Jurkat, Clone E6-1 (cell line): ENCODE measurements at regions not wholly inside any gene's neighbourhood (a gene's known extent, or its start where the extent isn't known, plus 50 kb on each side); places are given as distances from the start of the nearest gene placed in this dataset.
"Not testable (repeated sequence)": the region's sequence is repeated elsewhere in the genome, so short reads cannot be mapped to it uniquely, and the experiment has no call there.

ENCODE experiments used
- DNase-seq: peaks from one replicate; pipeline ENCODE4 v3.0.0-alpha.2; 2011; ENCODE audit warnings: low read depth, low spot score
- H3K4me3 ChIP-seq: 2 replicates; pipeline ENCODE4 v1.5.1; 2011; ENCODE audit warnings: mild to moderate bottlenecking, low read length, control low read depth, moderate library complexity

- H3K4me3 ChIP-seq = no peak overlapping the region
- no peak for DNase-seq
Observed at GRCh38 chr5:166127766-166128570, 2163.5 kb upstream of the WWC1 start.

DNA sequence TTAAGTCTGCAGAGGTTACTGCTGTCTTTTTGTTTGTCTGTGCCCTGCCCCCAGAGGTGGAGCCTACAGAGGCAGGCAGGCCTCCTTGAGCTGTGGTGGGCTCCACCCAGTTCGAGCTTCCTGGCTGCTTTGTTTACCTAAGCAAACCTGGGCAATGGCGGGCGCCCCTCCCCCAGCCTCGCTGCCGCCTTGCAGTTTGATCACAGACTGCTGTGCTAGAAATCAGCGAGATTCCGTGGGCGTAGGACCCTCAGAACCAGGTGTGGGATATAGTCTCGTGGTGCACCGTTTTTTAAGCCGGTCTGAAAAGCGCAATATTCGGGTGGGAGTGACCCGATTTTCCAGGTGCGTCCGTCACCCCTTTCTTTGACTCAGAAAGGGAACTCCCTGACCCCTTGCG lies 2146.3 kb upstream of the WWC1 start:
- DNase-seq, H3K4me3 ChIP-seq: not testable (repeated sequence)

- no peak for DNase-seq
- no peak overlapping the region for H3K4me3 ChIP-seq
Observed at GRCh38 chr5:166163996-166164610, 2127.3 kb upstream of the WWC1 start.

- DNase-seq = no peak
- no peak overlapping the region for H3K4me3 ChIP-seq
Observed at GRCh38 chr5:166165596-166165995, 2125.8 kb upstream of the WWC1 start.

- no peak for DNase-seq
- H3K4me3 ChIP-seq = no peak overlapping the region
Observed at GRCh38 chr5:166166071-166166470, 2125.4 kb upstream of the WWC1 start.

DNA sequence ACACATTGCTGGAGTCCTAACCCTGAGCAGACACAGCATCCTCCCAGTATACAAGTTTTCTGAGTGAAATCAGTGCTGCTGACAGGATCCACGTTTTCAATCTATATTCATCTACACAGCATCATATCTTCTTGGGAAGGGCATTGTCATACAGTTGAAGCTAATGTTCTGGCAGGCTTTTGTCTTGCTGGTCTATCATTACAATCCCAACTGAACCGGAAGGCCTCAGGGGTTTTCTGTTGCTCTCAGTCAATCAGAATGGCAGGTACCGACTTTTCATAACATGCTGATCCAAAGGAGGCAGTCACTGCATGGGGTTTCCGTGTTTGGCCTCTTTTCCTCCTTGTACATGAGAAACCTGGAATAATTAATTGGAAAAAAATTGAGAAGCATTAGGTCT lies 2118.8 kb upstream of the WWC1 start:
- no peak overlapping the region for H3K4me3 ChIP-seq
- no peak for DNase-seq

DNA sequence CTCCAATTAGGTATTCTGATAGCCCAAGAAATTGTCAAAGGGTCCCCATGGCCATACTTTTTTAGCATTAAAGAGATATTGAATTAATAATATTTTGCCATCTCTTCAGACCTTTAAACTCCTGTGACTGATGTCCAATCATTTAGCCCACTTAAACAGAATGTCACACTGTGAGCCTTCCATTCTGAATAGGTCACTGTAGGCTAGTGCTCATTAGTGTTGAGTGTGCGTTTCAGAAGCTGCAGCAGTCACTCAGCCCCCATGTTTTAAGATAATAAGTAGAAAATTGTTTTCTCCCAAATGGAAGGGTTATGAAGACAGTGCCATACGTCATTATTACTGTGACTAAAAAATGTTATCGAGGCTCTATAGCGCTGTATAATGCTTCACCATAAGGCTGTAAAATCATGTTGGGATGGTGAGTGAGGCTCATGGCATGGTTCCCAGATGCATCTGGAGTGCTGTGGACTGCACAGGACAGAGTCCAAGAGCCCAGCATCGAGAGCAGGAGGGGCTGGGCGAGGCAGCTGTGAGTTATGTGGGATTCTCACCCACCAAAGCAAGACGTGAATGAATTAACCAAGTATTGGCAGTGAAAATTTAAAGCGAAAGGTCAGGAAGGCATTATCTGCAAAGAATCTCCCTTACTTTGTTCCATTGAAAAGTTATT lies 2112.9 kb upstream of the WWC1 start:
- DNase-seq = no peak
- no peak overlapping the region for H3K4me3 ChIP-seq

GRCh38 chr5:166185185-166185584 lies 2106.3 kb upstream of the WWC1 start:
- H3K4me3 ChIP-seq = no peak overlapping the region
- no peak for DNase-seq

- no peak for DNase-seq
- H3K4me3 ChIP-seq = no peak overlapping the region
Observed at GRCh38 chr5:166188501-166189325, 2102.7 kb upstream of the WWC1 start.

GRCh38 chr5:166192696-166193095 lies 2098.7 kb upstream of the WWC1 start:
- no peak overlapping the region for H3K4me3 ChIP-seq
- no peak for DNase-seq

GRCh38 chr5:166195981-166196380 lies 2095.5 kb upstream of the WWC1 start:
- no peak overlapping the region for H3K4me3 ChIP-seq
- no peak for DNase-seq

- no peak overlapping the region for H3K4me3 ChIP-seq
- no peak for DNase-seq
Observed at GRCh38 chr5:166200532-166200931, 2090.9 kb upstream of the WWC1 start.

DNA sequence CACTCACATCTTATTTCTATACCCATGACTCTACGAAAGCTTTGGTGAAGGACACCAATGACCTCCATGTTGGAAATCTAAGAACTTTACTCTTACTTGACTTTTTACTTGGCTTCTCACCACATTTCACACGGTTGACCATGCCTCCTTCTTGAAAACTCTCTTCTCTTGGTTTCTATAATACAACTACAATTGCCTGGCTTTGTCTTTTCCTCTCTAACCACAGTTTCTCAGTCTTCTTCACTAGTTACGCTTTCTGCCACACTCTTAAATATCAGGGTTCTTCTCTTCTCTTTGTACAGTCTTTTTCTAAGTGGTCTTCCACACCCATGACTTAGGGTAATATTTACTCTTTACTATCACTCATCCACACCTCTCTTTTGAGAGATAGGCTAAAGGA lies 2079.8 kb upstream of the WWC1 start:
- DNase-seq = no peak
- no peak overlapping the region for H3K4me3 ChIP-seq

DNA sequence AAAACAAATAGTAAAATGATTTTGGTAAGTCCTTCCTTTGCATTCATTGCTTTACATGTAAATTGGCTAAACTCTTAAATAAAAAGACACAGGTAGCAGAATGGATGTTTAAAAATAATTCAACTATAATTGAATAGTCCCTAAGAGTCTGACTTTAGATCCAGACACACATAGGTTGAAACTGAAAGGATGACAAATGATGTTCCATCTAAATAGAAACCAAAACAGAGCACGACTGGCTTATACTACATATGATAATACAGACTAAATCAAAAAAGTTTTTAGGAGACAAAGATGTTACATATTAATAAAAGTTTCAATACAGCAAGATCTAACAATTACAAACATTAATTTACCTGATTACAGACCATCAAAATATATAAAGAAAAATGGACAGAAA lies 2055.1 kb upstream of the WWC1 start:
- no peak for DNase-seq
- H3K4me3 ChIP-seq = no peak overlapping the region

- DNase-seq = no peak
- no peak overlapping the region for H3K4me3 ChIP-seq
Observed at GRCh38 chr5:166240705-166241104, 2050.7 kb upstream of the WWC1 start.

GRCh38 chr5:166245556-166245955 lies 2045.9 kb upstream of the WWC1 start:
- DNase-seq = no peak
- no peak overlapping the region for H3K4me3 ChIP-seq

DNA sequence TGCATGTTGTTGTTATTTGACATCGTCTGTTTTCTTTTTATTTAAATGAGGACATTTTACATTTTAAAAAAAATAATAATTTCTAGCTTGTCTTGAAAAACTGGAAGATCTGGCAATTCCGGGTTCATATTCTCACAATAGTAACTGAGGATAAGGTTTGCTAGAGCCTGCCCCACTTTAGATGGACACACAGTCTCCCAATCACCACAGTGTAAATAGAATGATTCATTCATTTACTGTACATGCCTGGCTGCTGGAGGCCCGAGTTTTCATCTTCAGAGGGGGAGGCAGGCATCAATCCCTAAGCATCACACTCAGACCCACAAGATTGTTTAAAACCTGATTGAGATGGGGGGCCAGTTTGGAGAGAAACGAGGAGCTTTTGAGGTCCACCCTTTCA lies 2039.7 kb upstream of the WWC1 start:
- H3K4me3 ChIP-seq = no peak overlapping the region
- DNase-seq = no peak

- no peak overlapping the region for H3K4me3 ChIP-seq
- no peak for DNase-seq
Observed at GRCh38 chr5:166257661-166258060, 2033.8 kb upstream of the WWC1 start.

DNA sequence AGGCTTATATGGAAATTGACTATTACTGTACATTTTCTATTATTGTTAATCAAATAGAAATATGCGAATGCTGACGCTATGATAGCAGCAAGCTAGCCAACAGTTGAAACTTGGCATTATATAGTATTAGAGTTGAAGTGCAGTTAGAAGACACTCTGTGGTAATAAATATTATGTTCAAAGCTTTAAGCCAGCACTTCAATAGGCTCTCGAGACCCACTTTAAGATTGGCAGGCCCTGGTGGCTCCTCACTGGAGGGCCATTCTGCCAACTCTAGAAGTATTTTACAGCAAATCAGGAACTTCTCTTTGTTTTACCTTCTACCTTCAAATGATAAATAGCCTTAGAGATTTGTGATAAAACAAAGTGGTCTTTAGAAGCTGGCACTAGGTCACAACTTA lies 2029.0 kb upstream of the WWC1 start:
- no peak for DNase-seq
- H3K4me3 ChIP-seq = no peak overlapping the region

DNA sequence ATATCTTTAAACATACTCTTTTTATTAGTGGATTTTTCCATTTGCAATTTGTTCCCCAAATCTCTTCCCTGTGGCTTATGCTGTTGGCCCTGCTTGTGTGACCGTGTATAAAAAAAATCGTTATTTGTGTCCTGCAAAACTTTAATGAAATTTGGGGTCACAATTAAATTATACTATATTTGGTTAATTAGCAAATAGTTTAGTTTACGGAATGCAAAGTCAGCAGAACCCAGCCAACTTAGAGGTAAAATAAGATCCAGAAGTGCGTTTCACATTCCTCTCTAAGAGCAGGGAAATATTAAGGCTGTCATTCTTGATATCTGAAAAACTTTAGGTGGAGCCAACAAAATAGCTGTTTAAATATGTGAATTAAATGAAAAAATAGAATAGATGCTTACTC lies 2023.5 kb upstream of the WWC1 start:
- DNase-seq = no peak
- no peak overlapping the region for H3K4me3 ChIP-seq
